ENCODE measurements at regions not wholly inside any gene's neighbourhood (a gene's known extent, or its start where the extent isn't known, plus 50 kb on each side); places are given as distances from the start of the nearest gene placed in this dataset.

DNA sequence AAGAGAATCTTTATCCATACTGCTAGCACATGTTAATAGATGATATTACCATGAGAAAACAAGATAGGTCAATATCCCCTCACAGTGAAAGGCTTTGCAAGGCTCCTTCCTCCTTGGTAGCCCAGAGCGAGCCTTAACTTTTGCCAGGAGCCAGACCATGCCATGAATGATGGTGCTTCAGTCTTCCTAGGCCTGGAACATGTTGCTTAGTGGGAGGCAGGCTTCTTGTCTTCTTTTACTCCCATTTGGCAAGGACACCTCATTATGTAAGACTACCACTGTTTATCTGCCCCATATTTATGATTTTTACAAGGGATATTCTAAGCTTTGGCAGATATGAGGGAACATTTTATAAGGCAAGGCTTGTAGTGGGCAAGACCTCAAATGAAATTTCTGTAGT lies 90.8 kb downstream of the GJA1 start:
- WGBS (ENCODE audit: insufficient coverage, low coverage, missing lambda C conversion rate) = 0% methylated on average over 1 of the region's 1 CpG
- no peaks in the 10 kb centered on the region for H3K27me3 ChIP-seq (ENCODE audit: control insufficient read depth in 2 of 2, insufficient read depth in 2 of 2, low read length in 2 of 2)
- H3K27ac ChIP-seq (ENCODE audit: extremely low read depth, low read depth, low read length) = no peak overlapping the region
- no peaks in the 10 kb centered on the region for H3K4me1 ChIP-seq (replicated peaks in 1 of 2; ENCODE audit: control insufficient read depth in 2 of 2, insufficient read depth in 2 of 2, low read length in 2 of 2)
- H4K20me1 ChIP-seq (replicated peaks; ENCODE audit: control insufficient read depth, insufficient read depth, low read length) = no peaks in the 10 kb centered on the region
- intact Hi-C loops (cut with micrococcal nuclease) (no loop called here), in situ Hi-C loops (cut with MboI) (no loop called here)
- H3K4me3 ChIP-seq = no peak overlapping the region
- CTCF ChIA-PET (ENCODE audit: low intra/inter-chr PET ratio) = no interaction called here
- no TSS peak for BruUV-seq (replicated peaks)
- no peaks in the 10 kb centered on the region for H3K79me2 ChIP-seq (ENCODE audit: control insufficient read depth, insufficient read depth, low read length)
- no peak for FAIRE-seq
- TF ChIP-seq HMG20B (CRISPR knock-in tag; IDR thresholded peaks at IDR 0.05) = no peak
- TF ChIP-seq, protein P1, sequence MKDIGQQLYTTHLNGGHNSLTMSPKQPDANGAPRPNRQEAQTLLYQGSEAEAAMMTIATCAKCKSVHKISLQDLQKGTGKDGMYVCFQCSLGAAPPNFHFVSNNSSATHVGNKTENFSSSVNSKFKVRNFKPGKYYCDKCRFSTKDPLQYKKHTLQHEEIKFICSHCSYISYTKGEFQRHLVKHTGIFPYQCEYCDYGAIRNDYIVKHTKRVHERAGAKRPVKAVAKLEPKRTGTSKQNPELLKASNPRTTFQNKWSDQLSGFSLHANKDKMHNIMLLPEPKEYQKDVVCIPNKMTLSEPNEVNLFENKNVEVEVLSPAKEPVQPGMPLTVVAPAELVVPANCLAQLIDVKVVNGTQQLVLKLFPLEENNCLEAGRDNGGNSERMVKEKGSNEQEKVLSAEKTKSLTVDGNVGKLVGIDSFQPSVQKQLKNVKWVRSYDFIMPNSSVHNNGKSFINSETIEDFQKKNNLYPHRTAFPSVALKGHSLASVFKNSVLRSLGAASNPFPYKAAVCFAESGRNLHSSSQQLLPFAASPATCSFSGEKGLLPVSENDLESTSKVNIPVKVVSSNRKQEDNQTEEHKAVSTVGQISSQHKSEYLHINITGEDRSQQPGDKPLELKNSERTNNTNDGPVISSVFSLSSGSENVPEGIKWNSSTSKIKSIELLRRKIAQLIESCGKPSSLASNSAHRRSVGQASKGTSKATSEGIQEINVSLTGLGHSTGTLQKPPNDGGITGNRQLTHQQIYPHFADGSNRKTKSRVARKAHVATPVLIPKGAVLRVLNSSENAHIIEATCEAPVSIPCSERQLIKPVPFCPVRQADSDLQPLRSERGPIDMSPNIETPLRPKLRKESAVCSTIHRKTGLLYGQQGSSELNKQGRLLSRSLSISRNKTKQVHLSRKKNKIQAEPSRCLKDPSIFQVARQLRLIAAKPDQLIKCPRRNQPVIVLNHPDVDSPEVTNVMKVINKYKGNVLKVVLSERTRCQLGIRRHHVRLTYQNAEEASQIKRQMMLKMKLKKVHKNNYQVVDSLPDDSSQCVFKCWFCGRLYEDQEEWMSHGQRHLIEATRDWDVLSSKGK (CRISPR knock-in tag; IDR thresholded peaks at IDR 0.05) = no peak
- no peak for TF ChIP-seq ZNF384 (IDR thresholded peaks at IDR 0.05; ENCODE audit: low read depth, low read length)
- TF ChIP-seq NR1H2 (CRISPR knock-in tag; IDR thresholded peaks at IDR 0.05) = no peak
- TF ChIP-seq ZNF212 (CRISPR knock-in tag; IDR thresholded peaks at IDR 0.05) = no peak
- TF ChIP-seq E2F3 (CRISPR knock-in tag; IDR thresholded peaks at IDR 0.05) = no peak
- no peak for TF ChIP-seq SRF (CRISPR knock-in tag; IDR thresholded peaks at IDR 0.05)
- no peak for TF ChIP-seq SAFB2 (IDR thresholded peaks at IDR 0.05; ENCODE audit: borderline replicate concordance, low read depth, low read length, severe bottlenecking)
- TF ChIP-seq ZC3H4 (CRISPR knock-in tag; IDR thresholded peaks at IDR 0.05; ENCODE audit: borderline replicate concordance) = no peak
- no peak for TF ChIP-seq RBM34 (IDR thresholded peaks at IDR 0.05; ENCODE audit: borderline replicate concordance, insufficient read depth, low read length)
- TF ChIP-seq ZBTB1 (CRISPR knock-in tag; IDR thresholded peaks at IDR 0.05; ENCODE audit: borderline replicate concordance, low read depth) = no peak
- TF ChIP-seq OTX1 (CRISPR knock-in tag; IDR thresholded peaks at IDR 0.05) = no peak
- no peak for TF ChIP-seq CREB3L1 (IDR thresholded peaks at IDR 0.05; ENCODE audit: borderline replicate concordance, low read depth)
- TF ChIP-seq L3MBTL2 (IDR thresholded peaks at IDR 0.05) = no peak
- TF ChIP-seq NFXL1 (CRISPR knock-in tag; IDR thresholded peaks at IDR 0.05) = no peak
- no peak for TF ChIP-seq MEIS2 (IDR thresholded peaks at IDR 0.05; ENCODE audit: partially characterized antibody)
- TF ChIP-seq ZNF644 (tag; IDR thresholded peaks at IDR 0.05; ENCODE audit: low read depth) = no peak
- TF ChIP-seq, protein P2, sequence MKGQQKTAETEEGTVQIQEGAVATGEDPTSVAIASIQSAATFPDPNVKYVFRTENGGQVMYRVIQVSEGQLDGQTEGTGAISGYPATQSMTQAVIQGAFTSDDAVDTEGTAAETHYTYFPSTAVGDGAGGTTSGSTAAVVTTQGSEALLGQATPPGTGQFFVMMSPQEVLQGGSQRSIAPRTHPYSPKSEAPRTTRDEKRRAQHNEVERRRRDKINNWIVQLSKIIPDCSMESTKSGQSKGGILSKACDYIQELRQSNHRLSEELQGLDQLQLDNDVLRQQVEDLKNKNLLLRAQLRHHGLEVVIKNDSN (CRISPR knock-in tag; IDR thresholded peaks at IDR 0.05) = no peak
- TF ChIP-seq BCL6 (CRISPR knock-in tag; IDR thresholded peaks at IDR 0.05) = no peak
- TF ChIP-seq GABPB1 (CRISPR knock-in tag; IDR thresholded peaks at IDR 0.05) = no peak
- no peaks in the 10 kb centered on the region for H3K36me3 ChIP-seq (ENCODE audit: control insufficient read depth, insufficient read depth, low read length)
- no peak overlapping the region for H3K4me2 ChIP-seq (ENCODE audit: insufficient read depth, low read length)
- POLR2A ChIA-PET = no interaction called here
- 0 out of 2 replicates have a peak, but pooled peaks cover 2% of the 10 kb centered on the region for H3K9me3 ChIP-seq (replicated peaks; ENCODE audit: control insufficient read depth, insufficient read depth, low read depth, low read length)
- no peaks in the 10 kb centered on the region for H3K9me1 ChIP-seq (ENCODE audit: control insufficient read depth, insufficient read depth, low read length)
- no peak overlapping the region for H2AFZ ChIP-seq (ENCODE audit: low read depth, low read length)
- H3K9ac ChIP-seq (ENCODE audit: insufficient read depth in 1 of 2, low read depth in 2 of 2, low read length in 2 of 2) = no peak overlapping the region
- no peak for DNase-seq (ENCODE audit: extremely low read depth in 1 of 4, low spot score in 3 of 4)
- no peak for ATAC-seq

Data from K562 (cell line).